Endothelial cell of umbilical vein (primary cell): ENCODE measurements at regions not wholly inside any gene's neighbourhood (a gene's known extent, or its start where the extent isn't known, plus 50 kb on each side); places are given as distances from the start of the nearest gene placed in this dataset.

Experiments used
- BruUV-seq: library from RNA; stranded (reverse); fragments of 400-500 nt; replicated peaks from 2 replicates; lab custom pipeline; 2021; lab: Mats Ljungman, UMichigan
- CTCF ChIA-PET: fragments of 300-600, 350-600 bp; sonication (Branson Sonifier 250); formaldehyde crosslinking; loops from one replicate; lab custom pipeline; 2021; ENCODE audit warnings: antibody characterized with exemption, inconsistent platforms; lab: Charles Lee
- POLR2A ChIA-PET: fragments of 300-600, 350-600 bp; sonication (Branson Sonifier 250); formaldehyde crosslinking; loops from one replicate; lab custom pipeline; 2021; ENCODE audit warnings: antibody characterized with exemption, inconsistent platforms; lab: Charles Lee
- DNase-seq: peaks from one replicate; pipeline ENCODE4 v3.0.0-alpha.2; 2011; ENCODE audit warnings: low read depth, low spot score
- FAIRE-seq: peaks from 2 replicates; lab custom pipeline; 2011; peaks lifted over from hg19 to GRCh38; lab: Jason Lieb, UNC
- H2AFZ ChIP-seq: 2 replicates; pipeline ENCODE4 v1.6.0; 2012; ENCODE audit warnings: low read depth, low read length, control low read depth, inconsistent platforms
- H3K27ac ChIP-seq: 2 replicates; pipeline ENCODE4 v1.5.1; 2011; ENCODE audit warnings: low read depth, mild to moderate bottlenecking, control low read depth, low read length, moderate library complexity; ENCODE audit not compliant: insufficient read depth
- H3K27me3 ChIP-seq, 2 experiments: 2 replicates each; pipeline versions ENCODE4 v1.6.0 to v1.6.1; 2011; ENCODE audit warnings: low read length in 2 of 2, mixed read lengths in 1 of 2; ENCODE audit not compliant: control insufficient read depth in 2 of 2, insufficient read depth in 2 of 2
- H3K36me3 ChIP-seq, 2 experiments: 2 replicates in 1 of 2; 3 replicates in 1 of 2; pipeline ENCODE4 v1.5.1; 2011; ENCODE audit warnings: low read length in 2 of 2, mild to moderate bottlenecking in 1 of 2, moderate library complexity in 1 of 2; ENCODE audit not compliant: control insufficient read depth in 2 of 2, insufficient read depth in 2 of 2; ENCODE audit errors: extremely low read depth in 1 of 2
- H3K4me1 ChIP-seq: 3 replicates; pipeline ENCODE4 v1.5.1; 2011; ENCODE audit warnings: mild to moderate bottlenecking, low read length; ENCODE audit not compliant: control insufficient read depth, insufficient read depth; ENCODE audit errors: extremely low read depth
- H3K4me2 ChIP-seq: 2 replicates; pipeline ENCODE4 v1.6.1; 2011; ENCODE audit warnings: low read length, control low read depth, mixed read lengths; ENCODE audit not compliant: insufficient read depth
- H3K4me3 ChIP-seq, 3 experiments: fragments of 200-600 bp in 1 of 3; sonication (generic), shearing (Covaris generic) in 1 of 3; replicated peaks in 1 of 3; 2 replicates each; pipeline ENCODE4 v1.5.1; 2011 to 2016; ENCODE audit warnings: control low read depth in 3 of 3, low read length in 3 of 3, mild to moderate bottlenecking in 2 of 3, inconsistent platforms in 1 of 3, low read depth in 1 of 3, moderate library complexity in 1 of 3; ENCODE audit not compliant: insufficient read depth in 1 of 3
- H3K79me2 ChIP-seq: 2 replicates; pipeline ENCODE4 v1.6.0; 2012; ENCODE audit warnings: low read length, inconsistent platforms; ENCODE audit not compliant: control insufficient read depth, insufficient read depth
- H3K9ac ChIP-seq: replicated peaks from 2 replicates; pipeline ENCODE3; 2011; ENCODE audit warnings: low read length, control low read depth; ENCODE audit not compliant: insufficient read depth; ENCODE audit errors: extremely low read depth
- H3K9me1 ChIP-seq: replicated peaks from 3 replicates; pipeline ENCODE4 v1.6.0; 2011; ENCODE audit warnings: mild to moderate bottlenecking, low read length; ENCODE audit not compliant: control insufficient read depth, insufficient read depth; ENCODE audit errors: extremely low read depth
- H3K9me3 ChIP-seq: replicated peaks from 2 replicates; pipeline ENCODE4 v1.5.1; 2012; ENCODE audit warnings: low read length, inconsistent platforms; ENCODE audit not compliant: control insufficient read depth, insufficient read depth
- H4K20me1 ChIP-seq: replicated peaks from 2 replicates; pipeline ENCODE3; 2011; ENCODE audit warnings: mild to moderate bottlenecking, low read length; ENCODE audit not compliant: control insufficient read depth, insufficient read depth; ENCODE audit errors: extremely low read depth
- CTCF ChIP-seq, 2 donors: IDR thresholded peaks; 1 replicate in 1 of 2; 2 replicates in 1 of 2; pipeline ENCODE4 v1.5.1; 2011; ENCODE audit warnings: low read length in 2 of 2, mild to moderate bottlenecking in 2 of 2, moderate library complexity in 2 of 2, control low read depth in 1 of 2, inconsistent platforms in 1 of 2, low read depth in 1 of 2; ENCODE audit not compliant: insufficient read depth in 1 of 2; ENCODE audit errors: extremely low read depth in 1 of 2
- EZH2 ChIP-seq: IDR thresholded peaks from 2 replicates; pipeline ENCODE4 v1.6.1; 2012; ENCODE audit warnings: borderline replicate concordance, low read depth, mild to moderate bottlenecking, moderate library complexity, low read length, inconsistent platforms; ENCODE audit not compliant: severe bottlenecking
- GATA2 ChIP-seq: IDR thresholded peaks from 2 replicates; pipeline ENCODE4 v1.7.0; 2011; ENCODE audit warnings: low read depth, mild to moderate bottlenecking, moderate library complexity, mixed read lengths, low read length; ENCODE audit not compliant: insufficient read length, insufficient read depth
- JUN ChIP-seq: IDR thresholded peaks from 2 replicates; pipeline ENCODE4 v1.6.1; 2011; ENCODE audit warnings: borderline replicate concordance, low read depth; ENCODE audit not compliant: insufficient read length, insufficient read depth
- MAX ChIP-seq: IDR thresholded peaks from 2 replicates; pipeline ENCODE4 v1.6.1; 2011; ENCODE audit not compliant: insufficient read depth, insufficient read length
- MYC ChIP-seq: IDR thresholded peaks from one replicate; pipeline ENCODE4 v1.6.1; 2011; ENCODE audit warnings: mild to moderate bottlenecking, low read depth, low read length
- POLR2A ChIP-seq: IDR thresholded peaks from 2 replicates; pipeline ENCODE4 v1.6.1; 2012; ENCODE audit warnings: low read depth, mild to moderate bottlenecking, control low read depth, low read length
- POLR2AphosphoS5 ChIP-seq: IDR thresholded peaks from 2 replicates; pipeline ENCODE4 v1.6.1; 2012; ENCODE audit warnings: low read depth, mild to moderate bottlenecking, control low read depth, low read length, moderate library complexity; ENCODE audit not compliant: insufficient read depth
- dilution Hi-C: fragments of 300-500 bp; cut with MboI; formaldehyde crosslinking; loops from one replicate; pipeline ENCODE4 v1.15.0; 2019; ENCODE audit warnings: low sequenced_read_pairs; ENCODE audit not compliant: extremely low pct_ligation_motif_present
- intact Hi-C: fragments of 100-400 bp; cut with micrococcal nuclease; formaldehyde crosslinking; loops from one replicate; pipeline ENCODE4 v1.10.0; 2022

GRCh38 chr5:68356216-68356615 is 140.7 kb downstream of the PIK3R1 start:
- H2AFZ ChIP-seq, result no peak overlapping the region
- CTCF ChIA-PET, result no interaction called here
- intact Hi-C loops, result no loop called here
- H3K9ac ChIP-seq, result no peak overlapping the region
- H3K4me3 ChIP-seq, result no peak overlapping the region
- no peaks in the 10 kb centered on the region for H3K79me2 ChIP-seq
- no peak overlapping the region for H3K27ac ChIP-seq
- TF ChIP-seq EZH2 (no peak), MYC (no peak), GATA2 (no peak), POLR2AphosphoS5 (no peak), MAX (no peak), POLR2A (no peak), CTCF (IDR thresholded peaks at IDR 0.05; ENCODE audit: extremely low read depth in 1 of 2, insufficient read depth in 1 of 2, low read depth in 1 of 2, low read length in 2 of 2) (no peak), JUN (no peak)
- no peak for FAIRE-seq
- dilution Hi-C loops, result no loop called here
- H4K20me1 ChIP-seq, result no peaks in the 10 kb centered on the region
- H3K27me3 ChIP-seq, result no peaks in the 10 kb centered on the region
- no peaks in the 10 kb centered on the region for H3K36me3 ChIP-seq
- H3K4me2 ChIP-seq, result no peak overlapping the region
- no TSS peak for BruUV-seq
- H3K9me3 ChIP-seq, result no peaks in the 10 kb centered on the region
- peaks cover 21% of the 10 kb centered on the region for H3K4me1 ChIP-seq
- DNase-seq, result no peak
- H3K9me1 ChIP-seq, result peaks cover 2% of the 10 kb centered on the region
- POLR2A ChIA-PET, result no interaction called here
